ENCODE measurements at regions not wholly inside any gene's neighbourhood (a gene's known extent, or its start where the extent isn't known, plus 50 kb on each side); places are given as distances from the start of the nearest gene placed in this dataset.

DNA sequence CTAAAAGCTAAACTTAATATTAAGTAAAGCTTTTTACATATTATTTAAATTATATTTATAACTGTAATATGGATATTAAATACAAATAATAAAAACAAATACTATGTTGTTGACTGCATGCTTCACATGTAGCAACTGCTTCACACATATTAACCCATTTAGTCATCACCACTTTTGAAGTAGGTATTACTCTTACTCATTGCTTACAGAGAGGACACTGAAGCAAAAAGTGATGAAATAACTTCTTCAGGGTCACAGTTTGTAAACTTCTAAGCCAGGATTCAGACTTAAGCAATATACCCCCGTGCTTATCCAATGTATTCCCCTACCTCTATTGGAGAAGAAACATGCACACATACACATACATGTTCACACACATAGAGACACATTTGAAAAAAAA lies 166.6 kb downstream of the DKK2 start:
- Histone ChIP-seq H3K27me3 (ENCODE audit: control insufficient read depth, insufficient read depth, low read length) (no peaks in the 10 kb centered on the region), H3K36me3 (replicated peaks; ENCODE audit: control insufficient read depth, insufficient read depth, low read length) (no peaks in the 10 kb centered on the region), H3K4me3 (ENCODE audit: insufficient read depth, low read depth, low read length) (no peak overlapping the region)
- DNase-seq = no peak

DNA sequence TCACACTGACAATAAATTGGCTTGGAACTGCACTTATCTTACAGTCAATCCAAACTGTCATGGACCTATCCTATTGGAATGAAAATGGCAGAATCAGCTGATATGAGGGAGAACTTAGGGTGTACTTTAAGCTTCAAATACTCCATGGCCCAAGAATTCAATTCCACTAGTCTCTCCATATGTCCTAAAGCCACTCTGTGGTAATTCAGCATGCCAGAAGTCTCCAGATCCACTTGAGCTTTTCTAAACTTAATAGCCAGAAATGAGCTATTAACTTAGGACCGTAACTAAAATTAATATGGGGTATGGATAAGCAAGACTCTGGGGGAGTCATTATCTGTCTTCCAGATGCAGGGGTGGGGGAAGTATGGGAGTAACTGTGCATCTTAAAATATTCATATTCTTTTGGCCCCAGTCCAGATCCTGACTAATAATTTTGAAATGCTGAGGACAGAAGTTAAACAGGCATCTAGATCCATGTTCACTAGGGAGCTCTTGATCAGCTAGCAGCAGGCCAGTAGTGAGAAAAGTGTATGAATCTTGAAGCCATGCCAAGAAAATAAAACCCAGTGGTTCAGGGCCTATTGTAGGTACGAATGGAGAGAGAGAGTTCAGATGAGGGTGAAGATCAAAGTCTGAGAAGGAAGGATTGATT lies 167.6 kb downstream of the DKK2 start:
- H3K27me3 ChIP-seq (ENCODE audit: control insufficient read depth, insufficient read depth, low read length) = no peaks in the 10 kb centered on the region
- DNase-seq = no peak
- no peaks in the 10 kb centered on the region for H3K36me3 ChIP-seq (replicated peaks; ENCODE audit: control insufficient read depth, insufficient read depth, low read length)
- no peak overlapping the region for H3K4me3 ChIP-seq (ENCODE audit: insufficient read depth, low read depth, low read length)

DNA sequence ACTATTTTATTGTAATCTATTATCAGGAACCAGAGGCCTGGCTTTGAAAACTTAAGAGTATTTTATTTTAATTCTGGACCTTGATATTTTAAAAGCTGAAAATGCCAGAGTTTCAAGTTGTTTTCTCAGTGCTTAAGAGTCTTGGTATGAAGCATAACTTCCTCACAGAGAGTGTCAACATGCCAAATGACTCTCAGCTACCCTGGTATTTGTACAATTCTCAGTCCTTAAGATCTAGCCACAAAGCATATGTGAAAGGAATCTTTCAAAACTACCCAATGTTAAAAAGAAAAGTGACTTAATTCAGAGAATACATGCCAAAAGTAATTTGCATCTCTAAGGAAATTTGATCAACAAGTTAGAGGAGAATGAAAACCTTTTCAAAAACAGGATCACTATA lies 171.9 kb downstream of the DKK2 start:
- Histone ChIP-seq H3K27me3 (ENCODE audit: control insufficient read depth, insufficient read depth, low read length) (no peaks in the 10 kb centered on the region), H3K4me3 (ENCODE audit: insufficient read depth, low read depth, low read length) (no peak overlapping the region), H3K36me3 (replicated peaks; ENCODE audit: control insufficient read depth, insufficient read depth, low read length) (no peaks in the 10 kb centered on the region)
- no peak for DNase-seq

DNA sequence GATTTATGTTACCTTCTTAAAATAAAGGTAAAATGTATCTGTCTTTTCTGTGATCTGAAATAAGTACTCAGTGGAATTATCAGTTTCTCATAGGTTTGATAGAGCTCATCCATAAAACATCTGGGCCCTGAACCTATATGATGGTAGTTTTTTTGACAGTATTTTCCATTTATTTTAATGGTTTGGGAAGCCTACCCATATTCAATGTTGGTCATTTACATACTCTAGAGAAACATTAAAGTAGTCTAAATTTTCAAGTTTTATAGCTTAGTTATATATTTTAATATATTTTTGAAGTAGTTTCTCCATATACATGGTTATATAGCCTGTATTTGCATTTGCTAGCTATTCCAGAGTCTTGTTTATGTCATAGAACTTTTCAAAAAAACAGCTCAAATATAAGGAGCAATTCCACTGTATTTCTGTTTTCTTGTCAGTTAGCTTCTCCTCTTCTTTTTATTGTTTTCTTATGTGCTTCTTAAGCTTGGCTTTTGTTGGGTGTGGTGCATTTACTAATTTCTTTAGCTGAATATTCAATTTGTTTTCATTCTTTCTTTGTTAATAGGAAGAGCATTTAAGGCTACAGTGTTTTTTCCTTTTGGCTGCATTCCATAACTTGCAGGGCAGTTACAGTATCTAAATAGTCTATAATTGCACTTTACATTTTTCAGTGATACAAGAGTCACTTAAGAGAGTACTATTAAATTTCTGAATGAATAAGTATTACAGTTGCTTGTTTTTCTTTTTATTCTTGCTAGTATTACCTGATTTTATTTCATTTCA lies 181.4 kb downstream of the DKK2 start:
- Histone ChIP-seq H3K4me3 (ENCODE audit: insufficient read depth, low read depth, low read length) (no peak overlapping the region), H3K36me3 (replicated peaks; ENCODE audit: control insufficient read depth, insufficient read depth, low read length) (no peaks in the 10 kb centered on the region), H3K27me3 (ENCODE audit: control insufficient read depth, insufficient read depth, low read length) (no peaks in the 10 kb centered on the region)
- no peak for DNase-seq

DNA sequence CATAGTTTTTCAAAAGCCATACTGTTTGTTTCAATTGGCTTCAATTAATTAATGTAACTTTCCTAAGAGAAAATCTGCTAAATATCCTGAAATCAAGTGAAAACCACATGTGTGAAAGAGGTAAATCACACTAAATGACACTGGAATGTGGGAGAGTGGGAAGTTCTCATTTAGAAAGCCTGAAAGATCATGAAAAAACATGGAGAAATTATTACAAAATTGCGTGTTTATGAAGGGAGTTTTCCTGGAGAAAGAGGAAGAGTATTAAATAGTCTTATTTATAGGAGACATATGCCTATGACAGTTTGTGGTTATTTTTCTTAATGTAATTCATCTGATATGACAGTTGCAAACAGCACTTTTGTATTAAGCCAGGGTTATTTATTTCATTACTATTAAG lies 183.7 kb downstream of the DKK2 start:
- H3K4me3 ChIP-seq (ENCODE audit: insufficient read depth, low read depth, low read length) = no peak overlapping the region
- H3K27me3 ChIP-seq (ENCODE audit: control insufficient read depth, insufficient read depth, low read length) = no peaks in the 10 kb centered on the region
- no peaks in the 10 kb centered on the region for H3K36me3 ChIP-seq (replicated peaks; ENCODE audit: control insufficient read depth, insufficient read depth, low read length)
- DNase-seq = no peak

DNA sequence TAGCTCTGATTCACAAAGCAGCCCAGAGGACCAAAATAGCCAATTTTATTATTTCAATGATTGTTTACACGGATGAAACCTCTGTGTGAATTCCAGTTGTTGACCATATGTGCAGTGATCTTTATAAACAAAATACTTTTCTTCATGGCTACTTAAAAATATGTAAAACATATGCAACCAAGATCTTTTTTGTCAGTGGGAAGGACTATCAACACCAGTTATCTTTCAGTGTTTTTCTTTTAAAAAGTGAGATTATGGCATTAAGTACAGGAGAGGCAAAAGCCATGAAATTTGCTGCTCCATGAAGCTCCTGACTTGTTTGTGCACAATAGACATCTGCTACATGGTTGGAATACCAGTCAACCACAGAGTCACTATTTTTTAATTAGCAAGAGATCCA lies 184.4 kb downstream of the DKK2 start:
- no peaks in the 10 kb centered on the region for H3K36me3 ChIP-seq (replicated peaks; ENCODE audit: control insufficient read depth, insufficient read depth, low read length)
- no peaks in the 10 kb centered on the region for H3K27me3 ChIP-seq (ENCODE audit: control insufficient read depth, insufficient read depth, low read length)
- H3K4me3 ChIP-seq (ENCODE audit: insufficient read depth, low read depth, low read length) = no peak overlapping the region
- DNase-seq = no peak

DNA sequence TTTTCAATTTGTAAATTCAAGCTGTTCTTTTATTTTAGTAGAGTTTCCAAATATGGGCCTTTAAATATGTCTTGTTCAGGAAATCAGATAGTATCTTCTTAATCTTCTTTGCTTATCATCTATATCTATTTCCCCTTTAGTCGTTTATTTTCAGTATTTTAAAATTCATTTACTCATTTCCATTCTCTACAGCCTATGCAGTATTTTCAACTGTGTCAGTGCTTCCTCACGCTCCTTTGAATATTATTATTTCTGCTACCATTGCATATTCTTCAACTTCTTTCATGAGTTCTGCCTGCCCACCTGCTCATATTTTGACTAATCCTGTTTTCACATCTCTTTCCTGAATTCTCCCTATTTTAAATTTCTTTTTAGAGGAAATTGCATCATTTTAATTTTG lies 185.4 kb downstream of the DKK2 start:
- Histone ChIP-seq H3K27me3 (ENCODE audit: control insufficient read depth, insufficient read depth, low read length) (no peaks in the 10 kb centered on the region), H3K4me3 (ENCODE audit: insufficient read depth, low read depth, low read length) (no peak overlapping the region)

DNA sequence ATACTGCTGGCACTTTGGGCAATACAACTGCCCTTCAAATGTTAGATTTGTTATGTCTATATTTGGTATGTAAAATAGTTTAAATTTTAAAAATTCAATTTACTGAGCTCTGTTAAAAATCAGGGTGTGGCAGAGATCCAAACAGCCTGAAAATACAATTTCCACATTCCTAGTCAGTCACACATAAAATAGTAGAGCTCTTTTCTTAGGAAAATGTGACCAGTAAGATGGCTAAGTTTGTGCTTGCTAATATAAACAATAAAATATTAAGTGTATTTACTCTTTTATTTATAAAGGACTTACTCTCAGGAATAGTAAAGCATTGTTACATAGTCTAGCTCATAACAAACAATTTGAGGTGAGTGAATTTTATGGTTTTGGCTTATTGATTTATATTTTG lies 200.2 kb downstream of the DKK2 start:
- Histone ChIP-seq H3K27me3 (ENCODE audit: control insufficient read depth, insufficient read depth, low read length) (no peaks in the 10 kb centered on the region), H3K36me3 (replicated peaks; ENCODE audit: control insufficient read depth, insufficient read depth, low read length) (no peaks in the 10 kb centered on the region), H3K4me3 (ENCODE audit: insufficient read depth, low read depth, low read length) (no peak overlapping the region)
- DNase-seq = no peak

More for the DNA sequence above, 185.4 kb downstream of the DKK2 start:
- H3K36me3 ChIP-seq (replicated peaks; ENCODE audit: control insufficient read depth, insufficient read depth, low read length) = no peaks in the 10 kb centered on the region
- no peak for DNase-seq

DNA sequence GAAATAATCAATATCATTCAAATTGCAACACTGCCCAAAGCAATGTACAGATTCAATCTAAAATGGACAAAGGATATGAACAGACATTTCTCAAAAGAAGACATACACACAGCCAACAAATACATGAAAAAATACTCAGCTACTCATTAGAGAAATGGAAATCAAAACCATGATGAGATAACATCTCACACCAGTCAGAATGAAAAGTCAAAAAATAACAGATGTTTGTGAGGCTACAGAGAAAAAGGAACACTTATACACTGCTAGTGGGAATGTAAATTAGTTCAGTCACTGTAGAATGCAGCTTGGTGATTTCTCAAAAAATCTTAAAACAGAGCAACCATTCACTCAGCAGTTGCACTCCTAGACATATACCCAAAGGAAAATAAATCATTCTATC lies 205.2 kb downstream of the DKK2 start:
- H3K36me3 ChIP-seq (replicated peaks; ENCODE audit: control insufficient read depth, insufficient read depth, low read length) = no peaks in the 10 kb centered on the region
- H3K4me3 ChIP-seq (ENCODE audit: insufficient read depth, low read depth, low read length) = no peak overlapping the region
- no peaks in the 10 kb centered on the region for H3K27me3 ChIP-seq (ENCODE audit: control insufficient read depth, insufficient read depth, low read length)
- no peak for DNase-seq

DNA sequence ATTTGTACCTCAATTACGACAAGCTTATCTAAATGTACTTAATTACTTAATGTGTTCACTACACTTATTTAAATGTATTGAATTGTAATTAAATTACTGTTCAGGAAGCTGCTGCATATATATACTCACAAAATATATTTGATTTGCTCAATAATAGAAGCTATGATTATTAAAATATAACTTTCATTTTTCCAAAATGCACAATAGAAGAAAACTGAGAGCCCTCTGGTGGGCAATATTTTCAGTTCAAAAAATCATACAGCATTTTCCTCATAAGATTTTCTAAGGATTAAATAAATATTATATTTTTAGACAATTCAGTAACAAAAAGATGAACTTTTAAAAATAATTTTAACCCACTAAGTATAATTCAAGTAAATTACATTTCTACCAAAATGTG lies 217.3 kb downstream of the DKK2 start:
- no peak for DNase-seq
- H3K36me3 ChIP-seq (replicated peaks; ENCODE audit: control insufficient read depth, insufficient read depth, low read length) = no peaks in the 10 kb centered on the region
- H3K27me3 ChIP-seq (ENCODE audit: control insufficient read depth, insufficient read depth, low read length) = no peaks in the 10 kb centered on the region
- no peak overlapping the region for H3K4me3 ChIP-seq (ENCODE audit: insufficient read depth, low read depth, low read length)

DNA sequence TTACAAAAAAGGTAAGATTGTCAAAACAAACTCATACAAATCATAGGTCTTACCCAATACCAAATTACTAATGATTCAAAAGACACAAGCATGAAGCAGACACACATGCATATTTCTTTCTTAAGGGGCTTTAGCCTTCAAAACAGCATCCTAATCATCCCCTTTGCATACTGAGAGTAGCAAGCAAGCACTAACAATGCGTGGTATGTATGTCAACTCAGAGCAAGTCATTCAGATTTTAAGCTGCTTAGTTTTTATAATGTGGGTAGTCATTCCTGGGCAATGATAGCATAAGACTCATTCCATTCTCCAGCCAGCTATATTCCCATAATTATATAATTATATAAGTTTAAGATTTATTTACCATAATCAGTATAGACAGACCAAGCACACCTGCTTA lies 219.6 kb downstream of the DKK2 start:
- Histone ChIP-seq H3K4me3 (ENCODE audit: insufficient read depth, low read depth, low read length) (no peak overlapping the region), H3K27me3 (ENCODE audit: control insufficient read depth, insufficient read depth, low read length) (no peaks in the 10 kb centered on the region), H3K36me3 (replicated peaks; ENCODE audit: control insufficient read depth, insufficient read depth, low read length) (no peaks in the 10 kb centered on the region)
- DNase-seq = no peak

DNA sequence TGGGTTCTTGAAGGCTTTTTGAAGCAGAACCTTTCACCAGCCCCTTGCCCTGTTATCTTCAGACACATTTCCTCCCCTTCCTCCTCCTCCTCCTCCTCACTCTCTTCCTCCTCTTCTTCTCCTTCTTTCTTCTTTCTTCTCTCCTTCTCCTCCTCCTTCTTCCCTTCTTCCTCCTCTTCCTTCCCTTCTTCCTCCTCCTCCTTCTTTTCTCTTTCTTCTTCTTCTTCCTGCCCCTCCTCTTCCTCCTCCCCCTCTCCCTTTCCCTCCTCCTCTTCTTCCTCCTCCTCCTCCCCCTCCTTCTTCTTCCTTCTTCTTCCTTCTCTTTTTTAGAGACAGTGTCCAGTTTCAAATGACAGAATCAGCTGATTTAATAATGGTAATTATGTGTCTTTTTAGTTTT lies 226.0 kb downstream of the DKK2 start:
- no peak for DNase-seq
- H3K36me3 ChIP-seq (replicated peaks; ENCODE audit: control insufficient read depth, insufficient read depth, low read length) = no peaks in the 10 kb centered on the region
- no peaks in the 10 kb centered on the region for H3K27me3 ChIP-seq (ENCODE audit: control insufficient read depth, insufficient read depth, low read length)
- no peak overlapping the region for H3K4me3 ChIP-seq (ENCODE audit: insufficient read depth, low read depth, low read length)

DNA sequence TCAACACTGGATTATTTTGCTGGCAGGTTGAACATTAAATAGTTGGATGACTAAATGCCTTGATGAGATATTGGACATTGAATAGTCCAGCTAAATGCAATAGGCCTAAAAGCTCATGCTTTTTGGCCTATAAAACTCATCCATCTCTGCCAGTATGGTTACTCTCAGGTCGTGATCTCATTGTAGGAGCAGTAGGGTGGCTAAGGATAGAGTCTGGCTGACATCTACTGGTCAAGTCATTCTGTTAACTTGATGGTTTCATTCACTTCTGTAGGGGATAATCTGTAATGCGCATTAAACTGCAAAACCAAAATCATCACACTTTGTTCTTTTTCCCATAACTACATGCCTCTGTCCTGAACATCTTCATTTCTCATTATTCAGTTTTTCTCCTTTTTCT lies 227.0 kb downstream of the DKK2 start:
- H3K36me3 ChIP-seq (replicated peaks; ENCODE audit: control insufficient read depth, insufficient read depth, low read length) = no peaks in the 10 kb centered on the region
- no peaks in the 10 kb centered on the region for H3K27me3 ChIP-seq (ENCODE audit: control insufficient read depth, insufficient read depth, low read length)
- no peak overlapping the region for H3K4me3 ChIP-seq (ENCODE audit: insufficient read depth, low read depth, low read length)
- no peak for DNase-seq

DNA sequence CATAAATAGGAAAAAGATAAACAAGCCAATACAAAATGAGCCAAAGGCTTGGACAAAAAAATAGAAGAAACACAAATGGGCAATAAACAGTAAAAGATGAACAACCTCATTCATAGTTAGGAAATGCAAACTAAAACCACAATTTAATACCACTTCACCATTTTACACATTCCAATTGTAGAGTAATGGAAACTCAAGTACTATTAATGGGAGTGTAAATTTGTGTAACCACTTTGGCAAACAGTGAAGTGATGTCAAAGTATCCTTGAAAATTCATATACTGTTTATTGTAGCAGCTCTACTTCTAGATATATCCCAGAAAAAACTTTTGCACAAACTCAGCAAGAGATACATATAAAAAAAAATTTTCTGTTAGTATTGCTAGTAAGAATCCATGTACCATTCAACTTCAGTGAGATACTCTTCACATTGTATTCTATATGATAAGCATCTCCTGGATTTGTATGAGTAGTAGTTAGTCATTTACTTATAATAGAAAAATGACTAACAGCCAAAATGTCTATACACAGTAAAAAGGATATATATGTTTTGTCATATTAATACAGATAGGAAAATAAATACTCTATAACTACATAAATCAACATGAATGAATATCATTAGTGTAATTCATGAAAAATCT lies 229.8 kb downstream of the DKK2 start:
- no peak for DNase-seq

DNA sequence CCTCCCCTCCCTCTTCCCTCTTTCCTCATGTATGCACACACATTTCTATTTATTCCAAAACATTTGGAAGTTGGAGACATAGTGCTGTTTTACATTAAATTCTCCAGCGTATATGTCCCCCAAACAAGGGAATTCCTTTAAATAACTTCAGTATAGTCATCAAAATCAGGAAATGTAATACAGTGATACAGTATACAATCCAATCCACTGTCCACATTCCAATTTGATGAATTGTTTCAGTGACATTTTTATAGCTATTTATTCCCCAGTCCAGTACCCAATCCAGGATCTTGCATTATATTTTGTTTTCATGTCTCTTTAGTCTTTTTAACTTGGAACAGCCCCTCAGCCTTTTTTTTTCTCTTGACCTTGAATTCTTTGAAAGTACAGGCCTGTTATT lies 233.0 kb downstream of the DKK2 start:
- no peaks in the 10 kb centered on the region for H3K27me3 ChIP-seq (ENCODE audit: control insufficient read depth, insufficient read depth, low read length)
- no peak overlapping the region for H3K4me3 ChIP-seq (ENCODE audit: insufficient read depth, low read depth, low read length)
- H3K36me3 ChIP-seq (replicated peaks; ENCODE audit: control insufficient read depth, insufficient read depth, low read length) = no peaks in the 10 kb centered on the region
- DNase-seq = no peak

More for the DNA sequence above, 229.8 kb downstream of the DKK2 start:
- Histone ChIP-seq H3K27me3 (ENCODE audit: control insufficient read depth, insufficient read depth, low read length) (no peaks in the 10 kb centered on the region), H3K4me3 (ENCODE audit: insufficient read depth, low read depth, low read length) (no peak overlapping the region), H3K36me3 (replicated peaks; ENCODE audit: control insufficient read depth, insufficient read depth, low read length) (no peaks in the 10 kb centered on the region)
